GM12878 (cell line): ENCODE measurements at regions not wholly inside any gene's neighbourhood (a gene's known extent, or its start where the extent isn't known, plus 50 kb on each side); places are given as distances from the start of the nearest gene placed in this dataset.

Source experiments
- ATAC-seq: fragments of 200-7000 bp; cut with Tn5 transposase; 3 replicates; pipeline ENCODE4 v1.9.1; 2020; ENCODE audit warnings: mild to moderate bottlenecking, moderate library complexity
- BruUV-seq: library from RNA; stranded (reverse); fragments of 400-500 nt; replicated peaks from 2 replicates; lab custom pipeline; 2021; lab: Mats Ljungman, UMichigan
- CTCF ChIA-PET: fragments of 300-600 bp; sonication (Branson Sonifier 250); formaldehyde crosslinking; extraction: SDS; loops from one replicate; lab custom pipeline; 2021; ENCODE audit warnings: inconsistent platforms; lab: Yijun Ruan, JAX
- POLR2A ChIA-PET: fragments of 350-600 bp; formaldehyde crosslinking; extraction: SDS; loops from one replicate; lab custom pipeline; 2021; ENCODE audit warnings: inconsistent platforms; lab: Charles Lee
- RAD21 ChIA-PET: fragments of 300-600 bp; sonication (Branson Sonifier 250); formaldehyde crosslinking; loops from one replicate; lab custom pipeline; 2023; ENCODE audit warnings: antibody characterized with exemption; ENCODE audit not compliant: unreplicated experiment; lab: Charles Lee
- SMC1A ChIA-PET: fragments of 300-600 bp; sonication (Branson Sonifier 250); formaldehyde crosslinking; loops from one replicate; lab custom pipeline; 2023; ENCODE audit not compliant: unreplicated experiment, uncharacterized antibody; lab: Charles Lee
- DNase-seq: peaks from one replicate; pipeline ENCODE4 v3.0.0-alpha.2; 2011; ENCODE audit warnings: low read depth, low spot score
- FAIRE-seq: peaks from 3 replicates; lab custom pipeline; 2011; peaks lifted over from hg19 to GRCh38; lab: Jason Lieb, UNC
- H2AFZ ChIP-seq: 2 replicates; pipeline ENCODE4 v1.6.0; 2011; ENCODE audit warnings: low read depth, low read length, control low read depth; ENCODE audit not compliant: control insufficient read depth
- H3K27ac ChIP-seq: 2 replicates; pipeline ENCODE4 v1.5.1; 2011; ENCODE audit warnings: control low read depth; ENCODE audit not compliant: control insufficient read depth, insufficient read depth
- H3K27me3 ChIP-seq, 2 experiments: replicated peaks in 1 of 2; 2 replicates each; pipeline versions ENCODE4 v1.6.0 to v1.6.1; 2011; ENCODE audit warnings: low read length in 1 of 2; ENCODE audit not compliant: control insufficient read depth in 2 of 2, insufficient read depth in 2 of 2
- H3K36me3 ChIP-seq, 2 experiments: 2 replicates each; pipeline ENCODE4 v1.5.1; 2011; ENCODE audit warnings: low read length in 1 of 2; ENCODE audit not compliant: control insufficient read depth in 2 of 2, insufficient read depth in 2 of 2
- H3K4me1 ChIP-seq: 2 replicates; pipeline ENCODE4 v1.6.1; 2011; ENCODE audit warnings: mild to moderate bottlenecking, low read length, moderate library complexity, mixed read lengths; ENCODE audit not compliant: control insufficient read depth, insufficient read depth
- H3K4me2 ChIP-seq: 2 replicates; pipeline ENCODE4 v1.6.0; 2011; ENCODE audit warnings: control low read depth; ENCODE audit not compliant: control insufficient read depth, insufficient read depth
- H3K4me3 ChIP-seq: fragments of 200-600 bp; sonication (generic); 2 replicates; pipeline ENCODE4 v1.5.1; 2016
- H3K79me2 ChIP-seq: 2 replicates; pipeline ENCODE4 v1.6.0; 2011; ENCODE audit warnings: low read length; ENCODE audit not compliant: control insufficient read depth, insufficient read depth
- H3K9ac ChIP-seq: 2 replicates; pipeline ENCODE4 v1.8.0; 2011; ENCODE audit warnings: low read length, control low read depth, mixed read lengths; ENCODE audit not compliant: control insufficient read depth, insufficient read depth
- H3K9me3 ChIP-seq: replicated peaks from 3 replicates; pipeline ENCODE4 v1.5.1; 2011; ENCODE audit warnings: mild to moderate bottlenecking, low read length; ENCODE audit not compliant: control insufficient read depth, insufficient read depth
- H4K20me1 ChIP-seq: 2 replicates; pipeline ENCODE4 v1.6.0; 2011; ENCODE audit not compliant: control insufficient read depth, insufficient read depth
- CTCF ChIP-seq, 3 experiments: IDR thresholded peaks in 2 of 3; conservative IDR thresholded peaks in 1 of 3; 2 replicates each; pipeline ENCODE4 v1.5.1; 2011; ENCODE audit warnings: low read depth in 3 of 3, low read length in 3 of 3, mild to moderate bottlenecking in 3 of 3, control low read depth in 2 of 3, moderate library complexity in 2 of 3, inconsistent platforms in 1 of 3, mixed read lengths in 1 of 3; ENCODE audit not compliant: control insufficient read depth in 2 of 3, insufficient read depth in 1 of 3; ENCODE audit errors: extremely low read depth in 1 of 3
- EED ChIP-seq: sonication (generic); IDR thresholded peaks from 2 replicates; pipeline ENCODE4 v1.6.1; 2016; ENCODE audit warnings: antibody characterized with exemption, low read depth
- ELK1 ChIP-seq: IDR thresholded peaks from 2 replicates; pipeline ENCODE4 v1.6.1; 2012; ENCODE audit warnings: low read depth, low read length, improper control_type of control experiment
- HDAC2 ChIP-seq: fragments of 200-600 bp; sonication (generic); IDR thresholded peaks from 2 replicates; pipeline ENCODE4 v1.6.1; 2017
- KAT2A ChIP-seq: conservative IDR thresholded peaks from 2 replicates; pipeline ENCODE4 v1.6.1; 2011; ENCODE audit warnings: low read depth, low read length; ENCODE audit not compliant: control insufficient read depth
- MEF2A ChIP-seq: IDR thresholded peaks from 2 replicates; pipeline ENCODE4 v1.6.1; 2011; ENCODE audit warnings: low read depth, mild to moderate bottlenecking, low read length, moderate library complexity; ENCODE audit not compliant: insufficient read depth
- SIN3A ChIP-seq: IDR thresholded peaks from 2 replicates; pipeline ENCODE4 v1.6.1; 2012; ENCODE audit warnings: low read depth, low read length, improper control_type of control experiment
- SREBF2 ChIP-seq: IDR thresholded peaks from 2 replicates; pipeline ENCODE4 v1.6.1; 2012; ENCODE audit warnings: mild to moderate bottlenecking, low read length
- ZNF384 ChIP-seq: IDR thresholded peaks from 2 replicates; pipeline ENCODE4 v1.6.1; 2012; ENCODE audit warnings: low read depth, mild to moderate bottlenecking, low read length, improper control_type of control experiment, borderline replicate concordance
- WGBS: methylation state at CpG from one replicate; pipeline ENCODE4 v1.1.6; 2016; ENCODE audit warnings: low lambda C conversion rate; ENCODE audit not compliant: insufficient replicate concordance, insufficient coverage; ENCODE audit errors: missing lambda C conversion rate; 5-methylcytosine and 5-hydroxymethylcytosine counted together
- in situ Hi-C: fragments of 300-500 bp; cut with MboI; formaldehyde crosslinking; loops from 9 replicates; pipeline ENCODE4 v1.14.3; 2018; ENCODE audit warnings: mixed read lengths
- intact Hi-C: fragments of 100-400 bp; cut with micrococcal nuclease; formaldehyde crosslinking; loops from one replicate; pipeline ENCODE4 v1.14.2; 2022; ENCODE audit not compliant: unreplicated experiment

GRCh38 chr12:33514893-33515292 lies 75.3 kb upstream of the SYT10 start:
- 42% methylated on average over 2 of the region's 2 CpGs for WGBS
- RAD21 ChIA-PET = interaction anchor here (1.6 kb wide), 1 partner anchor 91 kb away, joined by 4 read pairs; no protein-coding TSS in a partner anchor
- ATAC-seq (no peak), DNase-seq (no peak), FAIRE-seq (no peak)
- no TSS peak for BruUV-seq
- Histone ChIP-seq H3K4me2 (no peak overlapping the region), H3K9me3 (no peaks in the 10 kb centered on the region), H3K4me1 (no peaks in the 10 kb centered on the region), H3K79me2 (no peaks in the 10 kb centered on the region), H3K36me3 (no peaks in the 10 kb centered on the region), H3K9ac (no peak overlapping the region), H3K27ac (no peak overlapping the region), H2AFZ (no peak overlapping the region), H4K20me1 (no peaks in the 10 kb centered on the region), H3K27me3 (no peaks in the 10 kb centered on the region), H3K4me3 (no peak overlapping the region)
- POLR2A ChIA-PET = no interaction called here
- SMC1A ChIA-PET = interaction anchor here (1.4 to 1.6 kb wide), 2 partner anchors 73 to 93 kb away, joined by 3 read pairs; no protein-coding TSS in a partner anchor
- CTCF ChIA-PET = interaction anchor here (0.9 kb wide), 1 partner anchor 505 kb away, joined by 3 read pairs; no protein-coding TSS in a partner anchor
- intact Hi-C loops (no loop called here), in situ Hi-C loops (no loop called here)
- TF ChIP-seq CTCF (IDR thresholded peaks at IDR 0.05 in 2 of 3, conservative IDR thresholded peaks at IDR 0.05 in 1 of 3; ENCODE audit: control insufficient read depth in 2 of 3, extremely low read depth in 1 of 3, insufficient read depth in 1 of 3, low read depth in 3 of 3, low read length in 3 of 3) (0 out of 6 replicates have a peak, but pooled peaks of 1 of the 3 experiments have one; percentile 15), SREBF2 (no peak), KAT2A (no peak)

- no peak for TF ChIP-seq ELK1
- TF ChIP-seq HDAC2 = no peak
- no peak for TF ChIP-seq EED
- TF ChIP-seq ZNF384 = no peak
- no peak for TF ChIP-seq MEF2A
- no peak for TF ChIP-seq SIN3A
- no peak overlapping the region for H3K4me3 ChIP-seq
- ChIA-PET RAD21 (no interaction called here), CTCF (no interaction called here), POLR2A (no interaction called here), SMC1A (no interaction called here)
- intact Hi-C loops (no loop called here), in situ Hi-C loops (no loop called here)
- no peaks in the 10 kb centered on the region for H3K4me1 ChIP-seq
- H3K36me3 ChIP-seq = no peaks in the 10 kb centered on the region
- H4K20me1 ChIP-seq = no peaks in the 10 kb centered on the region
- no TSS peak for BruUV-seq
- no peak overlapping the region for H3K4me2 ChIP-seq
- H3K27me3 ChIP-seq = no peaks in the 10 kb centered on the region
- DNase-seq = no peak
- no peak overlapping the region for H3K9ac ChIP-seq
- FAIRE-seq = no peak
- no peak for ATAC-seq
- H3K9me3 ChIP-seq = no peaks in the 10 kb centered on the region
- H3K27ac ChIP-seq = no peak overlapping the region
- no peaks in the 10 kb centered on the region for H3K79me2 ChIP-seq
- no peak overlapping the region for H2AFZ ChIP-seq
These were observed 79.9 kb upstream of the SYT10 start for GRCh38 chr12:33519566-33519965.
